Dedifferentiated amniotic fluid mesenchymal stem cell (primary cell): ENCODE measurements at regions not wholly inside any gene's neighbourhood (a gene's known extent, or its start where the extent isn't known, plus 50 kb on each side); places are given as distances from the start of the nearest gene placed in this dataset.
A peak's percentile ranks its signal among the peaks of the same experiment; 100 is the strongest.
"Not testable (repeated sequence)": the region's sequence is repeated elsewhere in the genome, so short reads cannot be mapped to it uniquely, and the experiment has no call there.

Experiments
- DNase-seq: peaks from one replicate; pipeline ENCODE4 v3.0.0-alpha.2; 2016; ENCODE audit errors: extremely low spot score

- DNase-seq = no peak
Observed at GRCh38 chr9:115543511-115543910, 425.6 kb upstream of the TNC start.

GRCh38 chr9:115548609-115549260 lies 430.8 kb upstream of the TNC start:
- peak; percentile 29 for DNase-seq

GRCh38 chr9:115551396-115551795 lies 433.4 kb upstream of the TNC start:
- no peak for DNase-seq

GRCh38 chr9:115553060-115553773 lies 435.3 kb upstream of the TNC start:
- DNase-seq = no peak

GRCh38 chr9:115556432-115556831 lies 438.5 kb upstream of the TNC start:
- DNase-seq = no peak

- DNase-seq = no peak
Observed at GRCh38 chr9:115575147-115575546, 457.2 kb upstream of the TNC start.

GRCh38 chr9:115585458-115585857 lies 467.5 kb upstream of the TNC start:
- DNase-seq = not testable (repeated sequence)

GRCh38 chr9:115587310-115587709 lies 469.4 kb upstream of the TNC start:
- no peak for DNase-seq

GRCh38 chr9:115590011-115590410 lies 472.1 kb upstream of the TNC start:
- DNase-seq = no peak

- DNase-seq = peak; percentile 98
Observed at GRCh38 chr9:115591584-115591984, 473.6 kb upstream of the TNC start.

- DNase-seq = peak; percentile 85
Observed at GRCh38 chr9:115593587-115594091, 475.7 kb upstream of the TNC start.

- DNase-seq = no peak
Observed at GRCh38 chr9:115594557-115594956, 476.6 kb upstream of the TNC start.

- DNase-seq = peak; percentile 92
Observed at GRCh38 chr9:115596021-115596745, 478.2 kb upstream of the TNC start.

- peak; percentile 45 for DNase-seq
Observed at GRCh38 chr9:115596746-115597080, 478.8 kb upstream of the TNC start.

GRCh38 chr9:115597330-115597895 lies 479.5 kb upstream of the TNC start:
- no peak for DNase-seq

GRCh38 chr9:115598751-115599150 lies 480.8 kb upstream of the TNC start:
- DNase-seq = no peak

- DNase-seq = no peak
Observed at GRCh38 chr9:115599898-115600297, 481.9 kb upstream of the TNC start.

- DNase-seq = no peak
Observed at GRCh38 chr9:115601434-115601833, 483.5 kb upstream of the TNC start.

GRCh38 chr9:115604831-115605483 lies 487.0 kb upstream of the TNC start:
- no peak for DNase-seq

- no peak for DNase-seq
Observed at GRCh38 chr9:115606838-115607237, 488.9 kb upstream of the TNC start.

- DNase-seq = no peak
Observed at GRCh38 chr9:115614326-115614999, 496.5 kb upstream of the TNC start.
